Inflammatory macrophage treated with lipopolysaccharide for 4 hours (primary cell): ENCODE measurements at regions not wholly inside any gene's neighbourhood (a gene's known extent, or its start where the extent isn't known, plus 50 kb on each side); places are given as distances from the start of the nearest gene placed in this dataset.
A peak's percentile ranks its signal among the peaks of the same experiment; 100 is the strongest.
"Not testable (repeated sequence)": the region's sequence is repeated elsewhere in the genome, so short reads cannot be mapped to it uniquely, and the experiment has no call there.

Experiments used
- DNase-seq: peaks from one replicate; pipeline ENCODE4 v3.0.0-alpha.2; 2020

DNA sequence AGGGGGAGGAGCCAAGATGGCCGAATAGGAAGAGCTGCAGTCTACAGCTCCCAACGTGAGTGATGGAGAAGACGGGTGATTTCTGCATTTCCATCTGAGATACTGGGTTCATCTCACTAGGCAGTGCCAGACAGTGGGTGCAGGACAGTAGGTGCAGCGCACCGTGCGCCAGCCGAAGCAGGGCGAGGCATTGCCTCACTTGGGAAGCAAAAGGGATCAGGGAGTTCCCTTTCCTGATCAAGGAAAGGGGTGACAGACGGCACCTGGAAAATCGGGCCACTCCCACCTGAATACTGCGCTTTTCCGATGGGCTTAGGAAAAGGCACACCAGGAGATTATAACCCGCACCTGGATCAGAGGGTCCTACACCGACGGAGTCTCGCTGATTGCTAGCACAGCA lies 121.1 kb upstream of the SESTD1 start:
- DNase-seq, result not testable (repeated sequence)

DNA sequence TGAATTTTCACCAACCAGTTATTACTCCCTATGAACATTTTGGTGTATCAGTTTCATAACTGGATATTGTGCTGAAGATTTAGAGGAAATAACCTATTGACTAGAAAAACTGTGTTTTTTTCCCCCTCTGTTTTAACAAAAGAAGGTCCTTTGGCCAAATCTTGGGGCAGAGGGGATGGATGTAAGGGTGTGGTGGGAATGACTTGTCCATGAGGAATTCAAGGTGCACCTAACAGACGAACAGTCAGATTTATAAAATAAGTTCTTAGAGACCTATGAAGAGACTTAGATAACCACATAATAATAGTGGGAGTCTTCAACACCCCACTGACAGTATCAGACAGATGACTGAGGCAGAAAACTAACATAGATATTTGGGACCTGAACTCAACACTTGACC lies 119.3 kb upstream of the SESTD1 start:
- DNase-seq, result no peak

DNA sequence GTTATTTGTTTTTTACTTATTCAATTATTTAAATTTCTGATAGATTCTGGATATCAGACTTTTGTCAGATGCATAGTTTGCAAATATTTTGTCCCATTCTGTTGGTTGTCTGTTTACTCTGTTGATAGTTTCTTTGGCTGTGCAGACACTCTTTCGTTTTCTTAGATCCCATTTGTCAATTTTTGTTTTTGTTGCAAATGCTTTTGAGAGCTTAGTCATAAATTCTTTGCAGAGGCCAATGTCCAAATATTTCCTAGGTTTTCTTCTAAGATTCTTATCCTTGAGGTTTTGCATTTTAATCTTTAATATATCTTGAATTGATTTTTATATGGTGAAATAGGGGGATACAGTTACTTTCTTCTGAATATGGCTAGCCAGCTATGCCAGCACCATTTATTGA lies 112.7 kb upstream of the SESTD1 start:
- DNase-seq, result no peak

DNA sequence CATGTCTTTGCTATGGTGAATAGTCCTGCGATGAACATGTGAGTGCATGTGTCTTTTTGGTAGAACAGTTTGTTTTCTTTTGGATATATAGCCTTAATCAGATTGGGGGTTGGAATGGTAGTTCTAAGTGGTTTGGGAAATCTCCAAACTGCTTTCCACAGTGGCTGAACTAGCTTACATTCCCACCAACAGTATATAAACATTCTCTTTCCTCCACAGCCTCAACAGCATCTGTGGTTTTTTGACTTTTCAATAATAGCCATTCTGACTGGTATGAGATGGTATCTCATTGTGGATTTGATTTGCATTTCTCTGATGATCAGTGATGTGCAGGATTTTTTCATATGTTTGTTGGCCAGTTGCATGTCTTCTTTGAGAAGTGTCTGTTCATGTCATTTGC lies 112.2 kb upstream of the SESTD1 start:
- DNase-seq, result no peak

DNA sequence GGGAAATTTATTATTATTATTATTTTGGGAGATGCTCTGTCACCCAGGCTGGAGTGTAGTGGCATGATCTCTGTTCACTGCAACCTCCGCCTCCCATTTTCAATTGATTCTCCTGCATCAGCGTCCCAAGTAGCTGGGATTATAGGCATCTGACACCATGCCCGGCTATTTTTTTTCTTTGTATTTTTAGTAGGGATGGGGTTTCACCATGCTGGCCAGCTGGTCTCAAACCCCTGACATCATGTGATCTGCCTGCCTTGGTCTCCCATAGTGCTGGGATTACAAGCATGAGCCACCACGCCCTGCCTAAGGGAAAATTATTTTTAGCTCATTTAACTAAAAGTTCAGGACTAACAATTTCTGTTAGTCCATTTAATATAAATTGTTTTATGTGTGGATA lies 109.2 kb upstream of the SESTD1 start:
- no peak for DNase-seq

DNA sequence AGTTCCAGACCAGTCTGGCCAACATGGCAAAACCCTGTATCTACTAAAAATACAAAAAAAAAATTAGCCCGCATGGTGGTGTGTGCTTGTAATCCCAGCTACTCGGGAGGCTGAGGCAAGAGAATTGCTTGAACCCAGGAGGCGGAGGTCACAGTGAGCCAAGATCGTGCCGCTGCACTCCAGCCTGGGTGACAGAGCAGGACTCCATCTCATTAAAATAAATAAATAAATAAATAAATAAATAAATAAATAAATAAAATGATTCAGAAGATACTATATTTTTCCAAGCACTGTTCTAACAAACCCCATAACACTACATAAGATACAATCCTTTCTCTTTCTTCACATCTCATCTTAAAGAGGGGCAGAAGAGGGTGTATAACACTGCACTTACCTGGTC lies 100.9 kb upstream of the SESTD1 start:
- not testable (repeated sequence) for DNase-seq

DNA sequence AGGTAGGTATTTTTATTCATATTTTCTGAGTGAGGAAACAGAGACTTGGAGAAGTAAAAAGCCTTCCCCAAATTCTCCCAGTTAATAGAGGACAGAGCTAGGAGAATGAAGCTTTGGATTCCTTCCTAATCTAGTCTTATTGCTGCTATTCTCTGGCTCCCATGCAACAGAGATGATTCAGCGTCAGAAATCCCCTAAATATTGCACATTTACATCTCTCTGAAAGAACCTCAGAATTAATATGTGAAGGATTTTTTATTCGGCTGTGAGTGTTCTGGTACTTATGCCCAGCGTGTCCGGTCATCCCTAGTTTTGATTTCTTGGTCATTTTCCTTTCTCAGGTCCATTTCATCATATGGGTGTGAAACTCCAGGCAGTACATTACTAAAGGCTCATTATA lies 91.2 kb upstream of the SESTD1 start:
- peak; percentile 16 for DNase-seq

DNA sequence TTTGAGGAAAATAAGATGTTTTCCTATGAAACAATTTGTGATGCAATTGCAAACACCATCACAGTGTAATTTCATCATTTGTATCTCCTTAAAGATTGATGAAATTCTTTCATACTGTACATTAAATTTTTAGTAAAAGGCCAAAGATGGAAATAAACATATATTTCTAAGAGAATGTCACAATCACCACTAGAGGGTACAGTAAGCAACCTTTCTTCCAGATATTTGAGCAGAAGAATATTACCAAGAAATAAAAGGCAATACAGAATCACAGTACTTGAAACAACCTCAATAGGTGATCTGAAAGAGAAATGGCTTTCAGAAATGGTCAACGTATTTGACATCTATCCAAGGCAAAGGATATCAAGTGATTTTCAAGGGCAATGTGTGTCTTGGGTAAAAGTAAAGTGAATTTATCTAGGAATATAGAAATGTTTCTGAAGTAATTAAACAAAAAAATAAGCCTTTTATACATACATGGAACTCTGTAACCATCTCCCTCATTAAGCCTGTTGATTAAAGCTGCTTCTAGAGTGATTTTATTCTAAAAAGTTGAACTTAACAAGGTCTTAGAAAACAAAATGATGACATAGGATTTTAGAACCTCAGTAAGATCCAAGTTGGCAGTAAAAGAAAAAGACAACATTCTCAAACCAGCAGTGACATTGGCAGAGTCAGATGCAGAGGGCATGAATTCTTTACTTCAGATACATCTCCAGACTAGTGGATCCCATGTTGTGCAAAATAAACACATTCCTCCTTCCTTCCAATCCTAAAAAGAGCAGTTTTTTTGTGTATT lies 90.3 kb upstream of the SESTD1 start:
- DNase-seq, result no peak

DNA sequence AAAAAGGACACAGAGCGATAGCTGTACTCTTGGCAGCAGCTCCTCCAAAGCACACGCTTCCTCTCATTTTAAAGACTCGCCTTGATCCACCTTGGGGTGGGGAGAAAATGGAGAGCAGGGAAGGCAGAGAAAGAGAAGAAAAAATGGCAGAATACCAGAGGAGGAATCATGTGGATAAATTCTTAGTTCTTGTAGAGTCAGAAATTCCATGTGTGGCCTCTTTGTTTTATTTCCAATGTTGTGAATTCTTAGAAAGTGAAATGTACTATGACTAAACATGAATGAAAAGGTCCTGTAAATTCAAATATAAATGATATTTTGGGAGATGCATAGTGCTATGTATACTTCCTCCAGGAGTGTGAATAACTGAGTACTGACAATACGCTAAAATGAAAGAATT lies 89.7 kb upstream of the SESTD1 start:
- DNase-seq, result no peak

DNA sequence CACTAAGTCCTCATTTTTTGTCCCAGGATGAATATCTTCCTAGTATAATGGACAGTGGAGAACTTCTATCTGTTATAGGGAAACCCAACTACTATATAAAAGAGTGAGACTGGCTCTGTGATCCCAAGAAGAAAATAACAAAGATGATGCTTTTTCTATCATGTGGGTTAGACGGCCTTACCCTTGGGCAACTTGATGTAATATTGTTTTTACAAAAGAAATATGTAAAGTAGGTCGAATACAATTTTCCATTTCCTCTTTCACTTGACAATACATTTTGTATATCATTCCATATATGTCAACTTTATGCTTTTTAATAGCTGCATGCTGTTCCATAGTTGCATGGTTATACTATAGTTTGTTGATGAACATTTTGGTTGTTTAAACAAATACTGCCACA lies 87.5 kb upstream of the SESTD1 start:
- DNase-seq, result peak; percentile 65

DNA sequence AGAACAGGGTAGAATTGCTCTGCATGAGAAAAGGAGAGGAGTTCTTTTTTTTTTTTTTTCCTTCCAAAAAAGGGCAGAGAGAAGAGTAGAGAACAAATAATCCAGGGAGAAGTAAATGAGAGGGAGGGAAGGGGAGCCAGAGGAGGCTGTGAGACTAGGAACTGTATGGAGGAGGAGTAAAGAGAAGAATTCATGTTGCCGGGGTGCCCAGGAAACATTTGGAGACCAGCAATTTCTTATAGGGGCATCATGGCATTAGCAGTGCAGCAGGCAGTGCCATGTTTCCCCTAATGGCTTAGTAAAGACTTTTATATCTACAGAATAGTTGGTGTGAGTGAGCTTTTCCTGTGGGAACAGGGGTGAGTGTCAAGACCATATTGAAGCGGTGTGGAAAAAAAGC lies 86.4 kb upstream of the SESTD1 start:
- DNase-seq, result no peak

DNA sequence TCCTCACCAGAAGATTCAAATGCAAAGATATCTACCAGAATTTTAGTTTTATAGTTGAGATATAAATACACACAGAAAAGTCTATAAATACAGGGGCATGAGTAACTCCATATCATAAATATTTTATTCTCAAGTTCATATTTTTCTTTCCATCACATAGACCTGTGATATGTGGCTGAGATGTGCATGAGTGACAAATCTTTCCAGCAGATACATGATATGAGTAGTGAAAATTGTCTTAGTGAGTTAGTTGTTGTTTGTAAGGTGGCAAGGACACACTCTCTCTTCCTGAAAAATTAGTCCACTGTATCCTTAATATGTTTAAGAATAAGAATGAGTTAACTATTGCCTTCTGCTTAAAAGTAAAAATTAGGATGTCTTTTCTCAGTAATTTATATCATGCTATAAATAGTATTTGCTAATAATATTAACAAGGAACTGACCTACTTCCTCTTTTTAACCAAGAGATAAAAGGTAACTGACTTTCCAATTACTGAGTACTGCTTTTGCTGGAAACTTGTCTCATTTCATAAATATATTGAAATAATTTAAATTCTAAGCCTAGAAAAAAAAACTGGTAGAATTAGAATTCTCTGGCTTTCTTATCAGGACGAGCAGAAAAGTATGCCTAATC lies 85.2 kb upstream of the SESTD1 start:
- peak; percentile 11 for DNase-seq

DNA sequence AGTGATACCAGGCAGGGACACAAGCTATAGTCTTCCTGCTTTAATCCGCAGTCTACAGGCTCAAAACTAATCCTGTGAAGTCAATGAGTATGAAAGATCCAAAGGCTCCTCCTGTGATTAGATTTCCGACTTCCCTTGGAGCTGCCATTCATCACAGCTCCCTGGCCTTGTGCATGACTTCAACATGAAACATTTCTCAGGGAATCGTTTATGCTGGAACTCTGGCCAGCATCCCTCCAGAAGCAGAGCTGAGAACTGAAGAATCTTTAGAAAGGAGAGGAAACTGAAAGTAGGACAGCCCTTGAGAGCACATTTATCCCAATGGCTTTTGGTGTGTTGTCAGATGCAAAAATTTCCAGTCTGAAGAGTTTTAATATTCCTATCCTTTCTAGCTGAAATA lies 84.3 kb upstream of the SESTD1 start:
- DNase-seq, result no peak

DNA sequence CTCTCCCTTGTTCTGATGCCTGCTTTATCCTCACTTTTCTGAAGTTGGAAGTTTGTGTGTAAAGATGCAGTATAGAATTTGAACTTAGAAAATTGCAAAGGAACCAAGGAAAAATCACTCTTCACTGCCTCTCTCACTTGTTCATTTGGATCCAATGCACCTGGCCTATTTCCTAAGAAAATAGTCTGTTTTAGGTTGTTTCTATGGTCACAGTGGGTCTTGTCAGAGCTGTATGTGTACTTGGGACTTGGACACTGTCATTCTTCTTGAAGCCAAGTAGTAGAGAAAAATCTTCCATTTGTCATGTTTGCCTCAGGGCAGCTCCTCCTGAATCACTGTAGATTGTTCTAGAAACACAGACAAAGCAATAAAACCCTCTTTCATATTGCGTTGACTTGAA lies 80.3 kb upstream of the SESTD1 start:
- no peak for DNase-seq

DNA sequence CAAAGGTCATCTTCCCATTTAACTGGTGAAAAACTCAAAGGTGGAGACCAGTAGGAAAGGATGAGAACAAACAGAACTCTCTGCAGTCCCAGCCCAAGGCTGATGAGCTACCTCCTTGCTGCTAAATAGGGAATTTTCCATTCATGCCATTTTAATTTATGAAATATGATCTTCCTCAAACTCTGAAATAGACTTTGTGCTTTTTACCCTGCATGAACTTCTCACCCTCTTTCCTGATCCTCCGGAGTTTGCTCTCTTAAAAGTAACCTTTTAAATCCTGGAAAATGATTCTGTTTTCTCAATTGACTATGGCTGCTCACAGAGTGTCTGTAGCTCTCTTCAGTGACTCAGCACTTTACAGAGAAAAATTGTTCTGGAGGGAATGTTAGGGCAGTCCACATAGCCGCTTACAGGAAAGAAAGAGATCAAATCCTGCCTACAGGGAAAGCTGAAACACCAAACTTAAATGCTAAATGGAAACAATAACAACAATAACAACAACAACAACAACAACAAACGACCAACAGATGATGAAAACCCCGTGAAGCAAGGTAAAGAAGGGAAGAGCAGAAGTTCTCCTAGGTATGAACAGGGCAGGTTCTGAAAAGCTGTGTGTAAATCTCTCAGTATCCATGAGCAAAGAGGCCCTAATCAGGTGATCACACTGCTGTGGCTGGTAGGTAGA lies 79.8 kb upstream of the SESTD1 start:
- no peak for DNase-seq

DNA sequence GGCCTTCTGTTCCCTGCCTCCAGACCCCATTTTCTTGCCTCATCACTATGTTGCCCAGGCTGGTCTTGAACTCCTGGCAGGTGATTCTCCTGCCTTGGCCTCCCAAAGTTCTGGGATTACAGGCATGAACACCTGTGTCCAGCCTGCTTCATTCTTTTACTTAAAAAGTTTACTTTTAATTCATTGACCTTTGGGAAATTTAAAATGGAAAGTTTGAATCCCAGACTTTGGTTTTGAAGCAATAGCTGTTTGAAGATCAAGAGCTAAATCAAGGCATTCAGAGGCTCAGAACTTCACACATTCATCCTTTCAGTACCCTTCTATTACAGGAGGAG lies 79.3 kb upstream of the SESTD1 start:
- no peak for DNase-seq

DNA sequence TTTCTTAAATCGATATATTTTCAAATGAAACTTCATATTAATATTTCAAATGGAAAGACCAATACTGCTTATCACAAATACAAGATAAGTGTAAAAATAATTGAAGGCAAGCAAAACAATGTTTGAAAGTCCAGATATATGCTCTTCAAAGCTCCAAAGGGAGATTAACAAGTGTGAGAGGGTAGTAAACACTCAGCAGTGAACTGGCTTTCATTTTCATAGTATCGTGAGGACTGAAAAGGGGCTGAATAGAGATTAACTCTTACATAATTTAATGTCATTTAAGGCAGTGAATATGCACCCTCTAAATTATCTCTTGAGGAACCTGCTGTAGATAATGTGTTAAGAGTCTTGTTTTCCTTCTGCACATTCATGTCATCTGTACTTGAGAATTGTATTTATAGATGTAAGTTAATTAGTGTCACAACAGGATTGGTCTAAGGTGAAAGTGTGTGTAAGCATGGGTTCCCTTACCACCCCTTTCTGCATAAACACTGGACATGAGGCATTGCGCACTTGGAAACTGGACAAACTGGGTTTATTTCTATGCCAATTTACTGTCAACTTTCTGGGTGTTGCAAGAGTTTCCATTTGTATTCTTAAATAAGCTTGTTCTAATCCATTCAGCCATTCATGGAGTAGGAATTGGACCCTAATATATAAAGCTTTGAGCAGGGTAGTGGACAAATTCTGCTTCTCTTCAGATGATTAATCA lies 76.7 kb upstream of the SESTD1 start:
- no peak for DNase-seq

DNA sequence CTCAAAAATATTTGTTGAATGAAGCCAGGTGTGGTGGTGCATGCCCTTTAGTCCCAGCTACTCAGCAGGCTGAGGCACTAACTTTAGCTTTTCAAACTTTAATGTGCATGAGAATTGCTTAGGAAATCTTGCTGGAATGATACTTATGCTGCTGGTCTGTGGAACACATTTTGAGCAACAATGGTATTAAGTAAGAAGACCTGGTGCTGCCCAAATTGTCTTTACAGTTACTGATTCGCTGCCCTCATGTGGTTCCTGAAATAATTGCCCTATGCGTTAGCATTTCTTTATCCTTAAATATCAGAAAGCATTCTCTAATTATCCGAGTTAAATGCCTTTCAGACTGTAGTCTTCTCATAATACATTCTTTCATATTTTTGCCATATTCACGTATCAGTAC lies 76.0 kb upstream of the SESTD1 start:
- DNase-seq, result peak; percentile 57

DNA sequence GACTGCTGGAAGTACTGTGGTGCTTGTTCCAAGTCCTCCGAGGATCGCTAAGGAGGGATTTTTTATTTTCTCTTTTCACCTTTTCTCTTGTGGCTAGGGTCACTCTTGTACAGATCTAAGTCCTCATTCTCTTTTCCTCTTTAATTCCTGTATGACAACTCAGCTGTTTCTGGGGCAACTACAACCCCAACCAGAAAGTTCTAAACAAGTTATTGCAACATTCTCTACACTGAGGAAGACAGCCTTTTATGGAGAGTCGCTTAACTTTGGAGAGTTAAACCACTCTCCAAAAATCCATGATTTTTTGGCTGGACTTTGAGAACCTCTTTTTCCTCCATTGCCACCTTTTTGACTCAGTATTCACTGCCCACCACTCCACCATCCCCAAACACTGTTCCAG lies 74.0 kb upstream of the SESTD1 start:
- peak; percentile 14 for DNase-seq

DNA sequence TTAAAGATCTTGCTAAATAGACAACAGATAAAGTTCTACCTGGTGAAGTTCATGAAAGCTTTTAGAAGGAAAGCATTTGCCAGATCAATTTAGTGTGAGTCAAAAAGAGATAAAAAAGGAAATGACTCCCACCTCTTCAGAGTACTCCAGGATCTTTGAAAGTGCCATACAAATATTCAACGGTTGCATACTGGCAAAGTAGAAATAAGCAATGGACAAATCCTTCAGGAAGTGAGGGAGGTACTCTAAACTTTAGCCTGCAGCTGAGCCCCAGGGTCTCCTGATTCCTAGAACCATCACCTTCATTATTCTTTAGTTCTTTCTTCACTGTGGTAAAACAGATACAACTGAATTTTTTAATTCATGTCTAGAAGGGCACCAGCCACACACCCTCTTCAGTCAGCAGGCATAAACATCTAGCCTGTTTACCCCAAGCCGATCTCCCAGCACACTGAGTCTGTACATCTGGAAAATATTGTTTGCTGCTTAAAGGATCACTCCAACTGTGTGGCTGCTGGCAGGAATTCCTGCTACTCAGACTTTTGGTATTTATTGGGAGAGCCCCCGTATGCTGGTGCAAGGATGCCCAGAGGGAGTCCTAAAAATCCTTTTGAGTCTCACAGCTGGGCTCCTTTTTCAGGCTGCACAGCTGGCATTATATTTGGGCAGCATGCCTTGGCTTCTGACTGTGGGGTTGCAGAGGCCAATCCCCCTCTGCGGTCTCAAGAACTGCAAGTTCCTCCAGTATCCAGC lies 72.3 kb upstream of the SESTD1 start:
- no peak for DNase-seq

DNA sequence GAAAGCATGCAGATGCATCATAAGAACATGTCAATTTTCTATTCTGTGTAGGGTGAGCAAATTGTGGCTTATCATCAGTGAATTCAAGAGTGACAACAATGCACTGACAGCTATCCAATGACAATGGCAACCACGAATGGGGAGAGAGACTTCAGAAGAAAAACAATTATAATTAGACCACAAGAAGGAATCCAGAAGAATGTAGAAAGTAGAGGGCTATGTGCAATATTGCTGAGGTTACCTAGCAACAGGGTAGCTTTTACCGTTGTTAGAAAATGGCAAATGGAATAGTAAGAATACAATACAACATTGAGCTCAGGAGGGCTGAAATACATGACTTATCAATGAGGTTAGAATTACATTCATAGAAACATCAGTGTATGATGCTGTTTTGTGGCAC lies 71.1 kb upstream of the SESTD1 start:
- DNase-seq, result no peak

DNA sequence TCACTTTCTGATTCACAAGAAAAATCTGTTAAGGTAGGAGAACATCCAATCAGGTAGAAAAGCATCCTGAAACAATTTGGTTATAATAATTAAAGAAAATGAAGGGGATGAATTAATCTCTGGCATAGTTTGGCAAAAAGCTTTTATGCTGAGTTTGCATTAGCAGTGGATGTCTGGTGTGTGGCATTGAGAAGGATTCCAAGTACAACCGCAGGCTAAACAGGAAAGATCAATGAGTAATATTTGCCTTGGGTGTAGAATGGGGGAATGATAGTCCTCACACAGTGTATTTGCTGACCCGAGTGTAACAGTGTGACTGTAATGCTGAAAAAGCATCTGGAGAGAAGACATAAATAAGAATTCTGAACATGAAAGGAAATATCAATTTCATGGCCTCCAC lies 68.3 kb upstream of the SESTD1 start:
- DNase-seq, result no peak

DNA sequence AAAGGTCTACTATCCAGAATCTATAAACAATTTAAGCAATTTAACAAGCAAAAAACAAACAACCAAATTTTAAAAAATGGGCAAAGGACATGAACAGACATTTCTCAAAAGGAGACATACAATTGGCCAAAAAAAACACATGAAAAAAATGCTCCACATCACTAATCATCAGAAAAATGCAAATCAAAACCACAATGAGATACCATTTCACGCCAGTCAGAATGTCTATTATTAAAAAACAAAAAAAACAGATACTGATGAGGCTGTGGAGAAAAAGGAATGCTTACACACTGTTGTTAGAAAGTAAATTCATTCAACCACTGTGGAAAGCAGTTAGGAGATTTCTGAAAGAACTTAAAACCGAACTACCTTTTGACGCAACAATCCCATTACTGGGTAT lies 66.4 kb upstream of the SESTD1 start:
- DNase-seq, result no peak
